ENCODE measurements at regions not wholly inside any gene's neighbourhood (a gene's known extent, or its start where the extent isn't known, plus 50 kb on each side); places are given as distances from the start of the nearest gene placed in this dataset.

DNA sequence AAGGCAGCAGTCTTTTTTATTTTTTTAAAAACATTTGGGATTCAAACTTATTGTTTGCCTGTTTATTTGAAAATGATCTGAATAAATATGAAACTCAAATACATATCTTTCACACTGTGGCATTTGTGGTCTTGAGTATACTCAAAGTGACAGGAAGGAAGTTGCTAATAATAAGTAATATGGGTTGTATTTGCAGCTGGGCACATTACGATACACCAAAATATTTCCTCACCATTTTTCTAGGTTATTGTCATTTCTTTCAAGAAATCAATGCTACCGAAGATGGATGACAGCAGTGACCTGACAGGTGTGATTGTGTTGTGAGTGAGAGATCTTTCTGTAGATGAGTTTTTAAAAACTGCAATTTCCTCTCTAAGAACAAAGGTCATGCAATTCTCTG, 665.7 kb downstream of the CDH8 start:
- TF ChIP-seq CTCF (IDR thresholded peaks at IDR 0.05): no peak
- DNase-seq (ENCODE audit: extremely low spot score, unreplicated experiment): no peak
- no peaks in the 10 kb centered on the region for H3K9me3 Mint-ChIP-seq (ENCODE audit: unreplicated experiment)
- no peaks in the 10 kb centered on the region for H3K4me1 Mint-ChIP-seq (ENCODE audit: unreplicated experiment)
- no peak overlapping the region for H3K4me3 Mint-ChIP-seq (ENCODE audit: unreplicated experiment)
- no peaks in the 10 kb centered on the region for H3K27me3 Mint-ChIP-seq (ENCODE audit: unreplicated experiment)
- no peaks in the 10 kb centered on the region for H3K36me3 Mint-ChIP-seq (ENCODE audit: unreplicated experiment)
- H3K27ac Mint-ChIP-seq (ENCODE audit: unreplicated experiment): no peak overlapping the region

DNA sequence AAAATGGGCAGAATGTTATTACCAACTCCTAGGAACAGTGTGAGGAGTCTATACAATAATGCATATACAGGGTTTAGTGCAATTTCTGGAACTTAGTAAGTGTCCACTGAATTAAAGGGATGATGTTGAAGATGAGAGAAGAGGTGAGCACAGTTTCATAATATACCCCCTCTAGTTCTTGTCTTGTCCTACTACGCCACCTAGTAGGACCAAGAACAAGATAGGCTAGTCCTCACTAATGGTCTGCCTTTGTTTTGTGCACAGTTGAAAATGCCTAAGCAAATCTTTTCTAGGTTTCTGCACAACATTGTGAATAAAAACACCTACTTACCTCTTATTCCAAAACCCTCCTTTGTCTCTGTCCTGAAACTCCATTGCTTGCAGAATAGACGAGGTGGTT, 670.2 kb downstream of the CDH8 start:
- Mint-ChIP-seq H3K27ac (ENCODE audit: unreplicated experiment) (no peak overlapping the region), H3K9me3 (ENCODE audit: unreplicated experiment) (no peaks in the 10 kb centered on the region), H3K36me3 (ENCODE audit: unreplicated experiment) (no peaks in the 10 kb centered on the region), H3K4me3 (ENCODE audit: unreplicated experiment) (no peak overlapping the region), H3K27me3 (ENCODE audit: unreplicated experiment) (no peaks in the 10 kb centered on the region), H3K4me1 (ENCODE audit: unreplicated experiment) (no peaks in the 10 kb centered on the region)
- TF ChIP-seq CTCF (IDR thresholded peaks at IDR 0.05): no peak
- DNase-seq (ENCODE audit: extremely low spot score, unreplicated experiment): no peak

- H3K36me3 Mint-ChIP-seq (ENCODE audit: unreplicated experiment): no peaks in the 10 kb centered on the region
- H3K27ac Mint-ChIP-seq (ENCODE audit: unreplicated experiment): no peak overlapping the region
- DNase-seq (ENCODE audit: extremely low spot score, unreplicated experiment): no peak
- no peaks in the 10 kb centered on the region for H3K4me1 Mint-ChIP-seq (ENCODE audit: unreplicated experiment)
- no peaks in the 10 kb centered on the region for H3K9me3 Mint-ChIP-seq (ENCODE audit: unreplicated experiment)
- no peaks in the 10 kb centered on the region for H3K27me3 Mint-ChIP-seq (ENCODE audit: unreplicated experiment)
- no peak overlapping the region for H3K4me3 Mint-ChIP-seq (ENCODE audit: unreplicated experiment)
- no peak for TF ChIP-seq CTCF (IDR thresholded peaks at IDR 0.05)
Observed at GRCh38 chr16:61364990-61365389, 671.2 kb downstream of the CDH8 start.

DNA sequence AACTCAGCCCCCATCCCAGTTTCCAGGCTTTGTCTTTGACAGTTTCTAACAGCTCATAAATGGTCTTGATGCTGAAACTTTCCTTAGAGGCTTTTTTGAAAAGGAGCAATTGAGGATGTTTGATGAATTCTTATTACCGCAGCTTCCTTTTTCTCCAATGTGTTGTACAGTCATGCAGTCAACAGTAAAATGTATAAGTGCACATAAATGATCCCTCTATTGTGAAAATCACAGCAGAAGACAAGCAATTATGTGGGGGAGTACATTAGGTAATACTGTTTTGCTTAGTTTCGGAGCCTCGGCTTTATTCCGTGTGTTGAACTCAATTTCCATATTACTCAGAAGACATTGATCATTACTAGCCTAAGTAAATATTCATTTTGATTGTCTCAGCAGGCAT, 673.7 kb downstream of the CDH8 start:
- Mint-ChIP-seq H3K27ac (ENCODE audit: unreplicated experiment) (no peak overlapping the region), H3K4me3 (ENCODE audit: unreplicated experiment) (no peak overlapping the region), H3K36me3 (ENCODE audit: unreplicated experiment) (no peaks in the 10 kb centered on the region), H3K9me3 (ENCODE audit: unreplicated experiment) (no peaks in the 10 kb centered on the region), H3K27me3 (ENCODE audit: unreplicated experiment) (no peaks in the 10 kb centered on the region), H3K4me1 (ENCODE audit: unreplicated experiment) (no peaks in the 10 kb centered on the region)
- no peak for DNase-seq (ENCODE audit: extremely low spot score, unreplicated experiment)
- no peak for TF ChIP-seq CTCF (IDR thresholded peaks at IDR 0.05)

- Mint-ChIP-seq H3K4me3 (ENCODE audit: unreplicated experiment) (no peak overlapping the region), H3K9me3 (ENCODE audit: unreplicated experiment) (no peaks in the 10 kb centered on the region), H3K27me3 (ENCODE audit: unreplicated experiment) (peaks cover 6% of the 10 kb centered on the region), H3K36me3 (ENCODE audit: unreplicated experiment) (no peaks in the 10 kb centered on the region), H3K27ac (ENCODE audit: unreplicated experiment) (no peak overlapping the region), H3K4me1 (ENCODE audit: unreplicated experiment) (no peaks in the 10 kb centered on the region)
- no peak for DNase-seq (ENCODE audit: extremely low spot score, unreplicated experiment)
- no peak for TF ChIP-seq CTCF (IDR thresholded peaks at IDR 0.05)
Observed at GRCh38 chr16:61344791-61345190, 691.4 kb downstream of the CDH8 start.
